ENCODE measurements at regions not wholly inside any gene's neighbourhood (a gene's known extent, or its start where the extent isn't known, plus 50 kb on each side); places are given as distances from the start of the nearest gene placed in this dataset.
"Not testable (repeated sequence)": the region's sequence is repeated elsewhere in the genome, so short reads cannot be mapped to it uniquely, and the experiment has no call there.

DNA sequence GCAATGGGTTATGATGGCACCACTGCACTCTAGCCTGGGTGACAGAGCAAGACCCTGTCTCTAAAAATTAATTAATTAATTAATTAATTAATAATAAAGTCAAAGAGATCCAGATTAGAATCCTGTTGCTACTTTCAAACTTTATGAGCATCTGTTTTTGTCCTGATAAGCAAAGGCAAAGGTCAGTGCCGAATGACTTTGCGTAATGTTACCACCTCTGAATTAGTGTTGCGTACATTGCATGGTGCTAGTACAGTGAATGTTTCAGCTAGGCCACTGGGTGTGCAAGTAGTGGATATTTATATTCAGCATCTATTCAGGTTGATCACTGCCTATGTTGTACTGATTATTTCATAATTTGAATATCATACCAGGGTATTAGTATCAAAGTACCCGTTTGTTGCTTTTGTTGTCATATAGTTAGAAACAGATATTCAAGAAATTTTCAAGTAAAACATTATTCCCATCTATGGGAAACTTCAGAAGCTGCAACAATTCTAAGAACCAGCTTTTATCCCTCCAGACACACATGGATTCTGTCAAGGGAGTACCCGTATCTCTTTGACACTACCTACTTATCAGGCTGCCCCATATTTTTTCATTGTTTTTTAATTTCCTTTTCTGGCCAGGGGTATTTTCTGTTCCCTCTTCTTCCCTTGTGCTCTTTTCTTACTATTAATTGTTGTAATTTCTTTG, 127.1 kb upstream of the GRM7 start:
- no peak for ATAC-seq
- H3K27me3 Mint-ChIP-seq, result no peaks in the 10 kb centered on the region
- peaks cover 6% of the 10 kb centered on the region for H3K9me3 Mint-ChIP-seq (ENCODE audit: low read depth)
- H3K4me3 Mint-ChIP-seq, result no peak overlapping the region
- no peaks in the 10 kb centered on the region for H3K4me1 Mint-ChIP-seq
- H3K27ac Mint-ChIP-seq, result no peak overlapping the region
- DNase-seq, result no peak
- H3K36me3 Mint-ChIP-seq, result no peaks in the 10 kb centered on the region
- CTCF ChIA-PET, result no interaction called here

- DNase-seq, result no peak
- no peaks in the 10 kb centered on the region for H3K36me3 Mint-ChIP-seq
- no peak for ATAC-seq
- no peak overlapping the region for H3K27ac Mint-ChIP-seq
- H3K4me3 Mint-ChIP-seq, result no peak overlapping the region
- no peaks in the 10 kb centered on the region for H3K27me3 Mint-ChIP-seq
- H3K9me3 Mint-ChIP-seq (ENCODE audit: low read depth), result peaks cover 6% of the 10 kb centered on the region
- H3K4me1 Mint-ChIP-seq, result no peaks in the 10 kb centered on the region
- CTCF ChIA-PET, result no interaction called here
Observed at GRCh38 chr3:6734395-6734746, 126.5 kb upstream of the GRM7 start.

DNA sequence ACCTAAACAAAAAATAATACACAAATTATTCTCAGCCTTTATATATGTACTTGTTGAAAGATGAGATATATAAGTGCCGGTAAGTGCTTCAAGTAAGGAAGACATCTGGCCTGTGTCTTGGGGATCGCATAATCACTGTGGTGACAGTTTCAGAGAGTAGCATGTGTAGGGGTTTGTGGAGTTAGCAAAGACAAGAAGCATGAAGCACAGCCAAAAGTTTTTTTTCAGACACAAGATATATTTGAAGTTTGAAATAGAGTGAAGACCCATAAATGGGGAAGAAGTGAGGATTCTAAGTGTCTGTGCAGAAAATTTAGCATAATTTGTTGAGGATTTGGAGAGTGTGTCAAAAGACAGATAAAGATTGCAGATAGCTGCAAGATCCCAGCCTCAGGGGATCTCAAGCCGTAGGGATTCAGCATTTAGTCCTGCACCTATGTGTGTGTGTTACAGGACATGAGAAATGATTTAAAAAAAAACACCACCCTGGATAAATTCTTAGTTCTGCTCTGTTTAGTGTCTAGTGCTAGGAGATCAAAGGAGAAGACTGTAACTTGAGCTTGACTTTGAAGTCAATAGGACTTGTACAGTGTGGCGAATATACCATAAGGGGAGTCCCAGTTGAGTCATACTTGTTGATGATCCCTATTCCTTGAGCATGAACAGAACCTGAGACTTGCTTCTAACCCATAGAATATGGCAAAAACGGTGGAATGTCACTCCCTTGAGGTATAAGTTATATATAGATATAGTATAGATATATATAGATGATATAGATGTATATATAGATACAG, 123.9 kb upstream of the GRM7 start:
- CTCF ChIA-PET, result no interaction called here
- Mint-ChIP-seq H3K4me3 (no peak overlapping the region), H3K4me1 (no peaks in the 10 kb centered on the region), H3K27me3 (no peaks in the 10 kb centered on the region), H3K27ac (no peak overlapping the region), H3K36me3 (no peaks in the 10 kb centered on the region), H3K9me3 (ENCODE audit: low read depth) (peaks cover 2% of the 10 kb centered on the region)
- DNase-seq, result no peak
- ATAC-seq, result no peak

- H3K36me3 Mint-ChIP-seq, result no peaks in the 10 kb centered on the region
- no peaks in the 10 kb centered on the region for H3K27me3 Mint-ChIP-seq
- CTCF ChIA-PET, result no interaction called here
- ATAC-seq (no peak), DNase-seq (no peak)
- H3K27ac Mint-ChIP-seq, result no peak overlapping the region
- peaks cover 2% of the 10 kb centered on the region for H3K9me3 Mint-ChIP-seq (ENCODE audit: low read depth)
- H3K4me3 Mint-ChIP-seq, result no peak overlapping the region
- H3K4me1 Mint-ChIP-seq, result no peaks in the 10 kb centered on the region
Observed at GRCh38 chr3:6737630-6738029, 123.3 kb upstream of the GRM7 start.

GRCh38 chr3:6739288-6739687, 121.6 kb upstream of the GRM7 start:
- CTCF ChIA-PET, result no interaction called here
- Mint-ChIP-seq H3K27ac (no peak overlapping the region), H3K9me3 (ENCODE audit: low read depth) (peaks cover 7% of the 10 kb centered on the region), H3K4me3 (no peak overlapping the region), H3K27me3 (no peaks in the 10 kb centered on the region), H3K4me1 (no peaks in the 10 kb centered on the region), H3K36me3 (no peaks in the 10 kb centered on the region)
- ATAC-seq (no peak), DNase-seq (no peak)

DNA sequence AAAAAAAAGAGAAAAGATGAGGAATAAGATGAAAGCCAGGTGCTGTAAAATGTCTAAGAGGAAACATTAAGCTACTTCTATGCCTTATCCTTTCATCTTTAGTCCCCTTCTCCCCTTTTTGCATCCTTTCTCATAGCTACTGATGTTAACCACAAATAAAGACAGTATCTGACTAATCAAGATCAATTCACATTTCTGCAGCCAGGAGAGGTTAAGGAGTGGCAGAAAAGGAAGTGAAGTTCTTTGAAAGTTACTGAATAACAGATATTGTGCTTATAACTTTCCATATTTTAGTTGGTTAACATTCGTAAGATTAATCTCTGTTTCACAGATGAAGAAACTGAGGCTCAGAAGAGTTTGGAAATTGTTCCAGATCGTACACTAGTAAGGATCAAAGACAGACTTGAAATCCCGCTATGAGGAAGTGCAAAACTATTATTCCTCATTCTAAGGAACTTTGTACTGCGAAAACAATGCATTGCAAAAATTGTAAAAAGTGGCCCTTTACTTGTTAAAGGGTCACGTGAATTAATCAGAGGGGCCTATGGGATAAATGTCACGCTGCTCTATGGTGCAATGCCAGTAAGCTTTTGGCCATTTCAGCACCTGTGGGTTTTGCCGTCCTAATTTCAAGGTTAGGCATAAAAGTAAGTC, 117.7 kb upstream of the GRM7 start:
- Mint-ChIP-seq H3K4me1 (no peaks in the 10 kb centered on the region), H3K27me3 (no peaks in the 10 kb centered on the region), H3K4me3 (no peak overlapping the region), H3K9me3 (ENCODE audit: low read depth) (peaks cover 12% of the 10 kb centered on the region), H3K27ac (no peak overlapping the region), H3K36me3 (no peaks in the 10 kb centered on the region)
- CTCF ChIA-PET, result no interaction called here
- ATAC-seq, result no peak
- DNase-seq, result no peak

DNA sequence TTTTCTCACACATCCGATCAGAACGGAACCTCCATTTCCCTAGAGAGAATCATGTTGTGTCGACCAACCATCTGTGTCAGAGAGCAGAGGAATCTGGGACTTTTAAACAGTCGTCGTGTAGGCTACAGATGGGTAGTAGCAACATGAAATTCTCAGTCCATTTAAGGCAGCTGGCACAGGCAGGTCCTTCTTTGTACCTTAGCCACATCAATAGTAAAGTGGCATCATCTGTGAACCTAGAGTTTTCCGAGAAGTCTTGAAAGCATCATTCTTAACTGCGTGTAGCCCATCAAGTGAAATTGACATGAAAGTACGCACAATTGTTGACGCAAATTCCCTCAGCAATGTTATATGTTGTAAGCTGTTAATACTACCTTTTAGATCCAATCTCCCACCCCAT, 114.5 kb upstream of the GRM7 start:
- H3K9me3 Mint-ChIP-seq (ENCODE audit: low read depth), result peaks cover 9% of the 10 kb centered on the region
- ATAC-seq (no peak), DNase-seq (no peak)
- H3K4me1 Mint-ChIP-seq, result no peaks in the 10 kb centered on the region
- H3K4me3 Mint-ChIP-seq, result no peak overlapping the region
- no peaks in the 10 kb centered on the region for H3K27me3 Mint-ChIP-seq
- H3K27ac Mint-ChIP-seq, result no peak overlapping the region
- CTCF ChIA-PET, result no interaction called here
- no peaks in the 10 kb centered on the region for H3K36me3 Mint-ChIP-seq

DNA sequence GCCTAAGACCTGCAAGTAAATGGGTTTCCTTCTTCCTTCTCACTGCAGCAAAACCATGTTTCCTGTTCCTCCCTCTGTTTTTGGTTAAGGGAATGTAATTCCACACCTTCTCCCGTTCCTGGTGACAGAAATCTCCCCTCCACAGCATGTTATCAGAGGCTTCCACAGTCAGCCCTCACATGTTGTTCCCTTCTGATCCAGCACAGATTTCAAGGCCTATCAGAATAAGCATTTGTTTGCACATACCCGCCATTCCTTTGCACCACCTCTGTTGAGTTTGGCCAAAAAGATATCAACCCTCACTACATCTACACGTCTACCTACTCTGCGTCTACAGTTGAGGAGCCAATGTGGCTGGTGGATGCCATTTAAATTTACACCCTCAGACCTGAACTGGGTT, 113.9 kb upstream of the GRM7 start:
- ATAC-seq (no peak), DNase-seq (no peak)
- Mint-ChIP-seq H3K27ac (no peak overlapping the region), H3K4me1 (no peaks in the 10 kb centered on the region), H3K4me3 (no peak overlapping the region), H3K9me3 (ENCODE audit: low read depth) (peaks cover 9% of the 10 kb centered on the region), H3K36me3 (no peaks in the 10 kb centered on the region), H3K27me3 (no peaks in the 10 kb centered on the region)
- CTCF ChIA-PET, result no interaction called here

DNA sequence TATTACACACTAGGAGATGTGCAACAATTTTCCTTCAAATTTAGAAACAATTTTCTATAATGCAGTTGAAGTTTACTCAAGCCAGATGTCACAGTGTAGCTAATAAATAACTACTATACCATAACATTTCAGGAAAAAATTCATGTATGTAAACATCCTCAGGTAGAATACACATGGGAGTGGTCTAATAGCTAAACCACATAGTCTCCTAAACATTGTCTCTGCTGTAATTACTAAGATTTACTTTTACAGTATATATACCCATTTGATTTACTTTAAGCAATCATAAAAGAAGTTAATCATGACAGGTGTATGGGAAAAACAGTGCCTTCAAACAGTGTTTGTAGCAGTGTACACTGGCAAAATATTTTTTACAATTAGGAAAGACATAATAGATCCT, 110.1 kb upstream of the GRM7 start:
- Mint-ChIP-seq H3K4me1 (no peaks in the 10 kb centered on the region), H3K4me3 (no peak overlapping the region), H3K27ac (no peak overlapping the region), H3K27me3 (no peaks in the 10 kb centered on the region), H3K36me3 (no peaks in the 10 kb centered on the region), H3K9me3 (ENCODE audit: low read depth) (peaks cover 14% of the 10 kb centered on the region)
- no peak for DNase-seq
- ATAC-seq, result no peak
- CTCF ChIA-PET, result no interaction called here

DNA sequence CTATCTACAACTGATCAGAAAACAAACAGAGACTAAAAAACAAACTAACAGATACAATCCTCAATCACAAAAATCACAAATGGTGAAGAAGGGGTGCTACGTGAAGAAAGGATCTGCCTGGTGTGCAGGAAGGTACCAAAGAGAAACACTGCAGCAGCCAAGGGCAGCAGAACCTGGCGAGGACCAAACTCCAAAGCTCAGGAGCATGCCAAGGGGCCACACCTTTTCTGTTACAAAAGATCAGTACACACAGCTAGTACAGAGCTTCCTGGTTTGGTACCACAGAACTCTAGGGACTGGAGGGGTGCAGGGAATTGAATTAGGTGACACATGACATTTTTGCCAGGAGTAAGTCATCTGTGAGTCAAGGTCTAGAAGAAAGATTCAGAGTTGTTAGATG, 107.4 kb upstream of the GRM7 start:
- no peaks in the 10 kb centered on the region for H3K36me3 Mint-ChIP-seq
- ATAC-seq (no peak), DNase-seq (no peak)
- no peaks in the 10 kb centered on the region for H3K27me3 Mint-ChIP-seq
- no peak overlapping the region for H3K27ac Mint-ChIP-seq
- CTCF ChIA-PET, result no interaction called here
- H3K9me3 Mint-ChIP-seq (ENCODE audit: low read depth), result peaks cover 16% of the 10 kb centered on the region
- no peak overlapping the region for H3K4me3 Mint-ChIP-seq
- H3K4me1 Mint-ChIP-seq, result no peaks in the 10 kb centered on the region

- H3K4me1 Mint-ChIP-seq; DNase-seq; ATAC-seq; H3K4me3 Mint-ChIP-seq; H3K36me3 Mint-ChIP-seq; H3K27me3 Mint-ChIP-seq; H3K9me3 Mint-ChIP-seq (ENCODE audit: low read depth); CTCF ChIA-PET; H3K27ac Mint-ChIP-seq: not testable (repeated sequence)
Observed at GRCh38 chr3:6769532-6770396, 91.2 kb upstream of the GRM7 start.

GRCh38 chr3:6770397-6770690, 90.6 kb upstream of the GRM7 start:
- Mint-ChIP-seq H3K4me1 (no peaks in the 10 kb centered on the region), H3K27me3 (no peaks in the 10 kb centered on the region), H3K36me3 (no peaks in the 10 kb centered on the region), H3K9me3 (ENCODE audit: low read depth) (peaks cover 6% of the 10 kb centered on the region), H3K4me3 (no peak overlapping the region), H3K27ac (no peak overlapping the region)
- ATAC-seq, result no peak
- DNase-seq, result no peak
- CTCF ChIA-PET, result no interaction called here

- Mint-ChIP-seq H3K4me1 (no peaks in the 10 kb centered on the region), H3K36me3 (no peaks in the 10 kb centered on the region), H3K9me3 (ENCODE audit: low read depth) (peaks cover 6% of the 10 kb centered on the region), H3K27ac (no peak overlapping the region), H3K4me3 (no peak overlapping the region), H3K27me3 (no peaks in the 10 kb centered on the region)
- ATAC-seq (no peak), DNase-seq (no peak)
- CTCF ChIA-PET, result no interaction called here
Observed at GRCh38 chr3:6771171-6771570, 89.7 kb upstream of the GRM7 start.

DNA sequence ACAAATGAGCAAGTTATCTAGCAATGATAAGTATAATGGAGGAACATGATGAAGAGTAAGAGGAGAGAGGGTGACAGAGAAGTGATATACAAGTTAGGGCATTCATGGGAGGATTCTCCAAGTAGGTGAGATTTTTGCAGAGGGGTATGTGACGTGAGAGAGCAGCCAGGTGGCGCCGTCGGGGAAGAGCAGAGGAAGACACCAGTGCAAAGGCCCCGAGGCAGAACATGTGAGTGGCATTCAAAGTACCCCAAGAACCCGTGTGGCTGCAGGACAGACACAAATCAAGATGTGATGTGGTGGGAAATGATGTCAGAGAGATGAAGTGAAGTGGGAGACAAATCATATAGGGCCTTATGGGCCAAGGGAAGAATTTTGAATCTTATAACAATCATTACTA, 81.8 kb upstream of the GRM7 start:
- ATAC-seq, result no peak
- H3K27me3 Mint-ChIP-seq, result no peaks in the 10 kb centered on the region
- H3K36me3 Mint-ChIP-seq, result no peaks in the 10 kb centered on the region
- no peak overlapping the region for H3K4me3 Mint-ChIP-seq
- peaks cover 9% of the 10 kb centered on the region for H3K9me3 Mint-ChIP-seq (ENCODE audit: low read depth)
- no peak for DNase-seq
- H3K27ac Mint-ChIP-seq, result no peak overlapping the region
- no peaks in the 10 kb centered on the region for H3K4me1 Mint-ChIP-seq
- CTCF ChIA-PET, result no interaction called here

Data from activated CD8-positive, alpha-beta memory T cell treated with anti-CD3 and anti-CD28 coated beads, Interleukin-2, amount 10 ng/mL, durations not matched to agents 7 days and 5 days (primary cell).